ENCODE measurements at regions not wholly inside any gene's neighbourhood (a gene's known extent, or its start where the extent isn't known, plus 50 kb on each side); places are given as distances from the start of the nearest gene placed in this dataset.

GRCh38 chr1:172717722-172718465, 59.0 kb downstream of the FASLG start:
- CTCF ChIA-PET = interaction anchor here (0.6 kb wide), 1 partner anchor 694 kb away, joined by 4 read pairs; no protein-coding TSS in a partner anchor
- no peak for TF ChIP-seq NFRKB (IDR thresholded peaks at IDR 0.05)
- no peak for TF ChIP-seq ARNT (IDR thresholded peaks at IDR 0.05)
- no peak for TF ChIP-seq FOXM1 (IDR thresholded peaks at IDR 0.05; ENCODE audit: borderline replicate concordance)
- TF ChIP-seq SP1 (IDR thresholded peaks at IDR 0.05) = no peak
- TF ChIP-seq PKNOX1 (IDR thresholded peaks at IDR 0.05) = no peak
- no peak for TF ChIP-seq TARDBP (IDR thresholded peaks at IDR 0.05)
- no peak for TF ChIP-seq ELF4 (IDR thresholded peaks at IDR 0.05)
- no peak for TF ChIP-seq LEF1 (IDR thresholded peaks at IDR 0.05; ENCODE audit: borderline replicate concordance)
- TF ChIP-seq FOXA1 (IDR thresholded peaks at IDR 0.05) = no peak
- TF ChIP-seq ZNF384 (IDR thresholded peaks at IDR 0.05) = no peak
- no peak for TF ChIP-seq L3MBTL2 (conservative IDR thresholded peaks at IDR 0.05)
- no peak for DNase-seq (ENCODE audit: extremely low spot score)
- POLR2A ChIA-PET = no interaction called here

- no peak for TF ChIP-seq CTBP1 (IDR thresholded peaks at IDR 0.05; ENCODE audit: borderline replicate concordance)
- TF ChIP-seq SP1 (IDR thresholded peaks at IDR 0.05) = no peak
- no peak for TF ChIP-seq ZNF384 (IDR thresholded peaks at IDR 0.05)
- no peak for TF ChIP-seq PKNOX1 (IDR thresholded peaks at IDR 0.05)
- no peak for TF ChIP-seq FOXA1 (IDR thresholded peaks at IDR 0.05)
- no peak for TF ChIP-seq FOXK2 (IDR thresholded peaks at IDR 0.05)
- TF ChIP-seq L3MBTL2 (conservative IDR thresholded peaks at IDR 0.05) = no peak
- TF ChIP-seq TARDBP (IDR thresholded peaks at IDR 0.05) = no peak
- TF ChIP-seq LEF1 (IDR thresholded peaks at IDR 0.05; ENCODE audit: borderline replicate concordance) = no peak
- TF ChIP-seq ELF4 (IDR thresholded peaks at IDR 0.05) = no peak
- no peak for TF ChIP-seq HDGF (IDR thresholded peaks at IDR 0.05; ENCODE audit: borderline replicate concordance)
- POLR2A ChIA-PET = no interaction called here
Measured at GRCh38 chr1:172719066-172719627, 60.2 kb downstream of the FASLG start.

GRCh38 chr1:172719694-172720138, 60.8 kb downstream of the FASLG start:
- TF ChIP-seq LEF1 (IDR thresholded peaks at IDR 0.05; ENCODE audit: borderline replicate concordance) = no peak
- peak; percentile 96 for TF ChIP-seq ZNF384 (IDR thresholded peaks at IDR 0.05)
- TF ChIP-seq TARDBP (IDR thresholded peaks at IDR 0.05) = no peak
- no peak for TF ChIP-seq ARNT (IDR thresholded peaks at IDR 0.05)
- POLR2A ChIA-PET = interaction anchor here (1.0 kb wide), 1 partner anchor 187 kb away, joined by 3 read pairs; the partner anchor contains the start of gene SUCO
- CTCF ChIA-PET = interaction anchor here (0.5 to 1.6 kb wide), 6 partner anchors 54 to 1353 kb away, joined by 3 to 6 read pairs (median 4); no protein-coding TSS in a partner anchor
- DNase-seq (ENCODE audit: extremely low spot score) = peak; percentile 59

More at GRCh38 chr1:172719066-172719627, 60.2 kb downstream of the FASLG start:
- no peak for DNase-seq (ENCODE audit: extremely low spot score)
- CTCF ChIA-PET = interaction anchor here (0.8 to 1.6 kb wide), 4 partner anchors 53 to 1354 kb away, joined by 3 to 5 read pairs (median 3); no protein-coding TSS in a partner anchor

GRCh38 chr1:172720339-172720738, 61.4 kb downstream of the FASLG start:
- ChIA-PET POLR2A (interaction anchor here (1.0 kb wide), 1 partner anchor 188 kb away, joined by 3 read pairs; the partner anchor contains the start of gene SUCO), CTCF (interaction anchor here (0.5 to 1.6 kb wide), 5 partner anchors 54 to 830 kb away, joined by 3 to 6 read pairs (median 4); no protein-coding TSS in a partner anchor)
- TF ChIP-seq TARDBP (IDR thresholded peaks at IDR 0.05) = no peak
- TF ChIP-seq ARNT (IDR thresholded peaks at IDR 0.05) = no peak
- no peak for TF ChIP-seq FOXM1 (IDR thresholded peaks at IDR 0.05; ENCODE audit: borderline replicate concordance)
- TF ChIP-seq PKNOX1 (IDR thresholded peaks at IDR 0.05) = no peak
- TF ChIP-seq SUZ12 (IDR thresholded peaks at IDR 0.05) = no peak
- no peak for TF ChIP-seq SP1 (IDR thresholded peaks at IDR 0.05)
- TF ChIP-seq LEF1 (IDR thresholded peaks at IDR 0.05; ENCODE audit: borderline replicate concordance) = no peak
- TF ChIP-seq L3MBTL2 (conservative IDR thresholded peaks at IDR 0.05) = no peak
- TF ChIP-seq FOXA1 (IDR thresholded peaks at IDR 0.05) = no peak
- TF ChIP-seq NFRKB (IDR thresholded peaks at IDR 0.05) = no peak
- no peak for TF ChIP-seq BHLHE40 (IDR thresholded peaks at IDR 0.05; ENCODE audit: borderline replicate concordance)
- TF ChIP-seq ZNF384 (IDR thresholded peaks at IDR 0.05) = no peak
- TF ChIP-seq ELF4 (IDR thresholded peaks at IDR 0.05) = no peak
- TF ChIP-seq HDGF (IDR thresholded peaks at IDR 0.05; ENCODE audit: borderline replicate concordance) = no peak
- no peak for TF ChIP-seq CTBP1 (IDR thresholded peaks at IDR 0.05; ENCODE audit: borderline replicate concordance)
- no peak for TF ChIP-seq FOXK2 (IDR thresholded peaks at IDR 0.05)
- DNase-seq (ENCODE audit: extremely low spot score) = no peak

GRCh38 chr1:172723251-172723650, 64.3 kb downstream of the FASLG start:
- POLR2A ChIA-PET = no interaction called here
- no peak for DNase-seq (ENCODE audit: extremely low spot score)
- CTCF ChIA-PET = no interaction called here
- TF ChIP-seq FOXA1 (IDR thresholded peaks at IDR 0.05) = no peak
- TF ChIP-seq ZNF384 (IDR thresholded peaks at IDR 0.05) = no peak
- TF ChIP-seq TARDBP (IDR thresholded peaks at IDR 0.05) = no peak
- TF ChIP-seq FOXK2 (IDR thresholded peaks at IDR 0.05) = no peak
- no peak for TF ChIP-seq SP1 (IDR thresholded peaks at IDR 0.05)
- no peak for TF ChIP-seq LEF1 (IDR thresholded peaks at IDR 0.05; ENCODE audit: borderline replicate concordance)
- TF ChIP-seq PKNOX1 (IDR thresholded peaks at IDR 0.05) = no peak
- no peak for TF ChIP-seq CTBP1 (IDR thresholded peaks at IDR 0.05; ENCODE audit: borderline replicate concordance)
- TF ChIP-seq FOXM1 (IDR thresholded peaks at IDR 0.05; ENCODE audit: borderline replicate concordance) = no peak
- no peak for TF ChIP-seq L3MBTL2 (conservative IDR thresholded peaks at IDR 0.05)
- no peak for TF ChIP-seq NFRKB (IDR thresholded peaks at IDR 0.05)

Measured in HEK293T (cell line).